GM21528 (cell line): ENCODE measurements at regions not wholly inside any gene's neighbourhood (a gene's known extent, or its start where the extent isn't known, plus 50 kb on each side); places are given as distances from the start of the nearest gene placed in this dataset.
"Not testable (repeated sequence)": the region's sequence is repeated elsewhere in the genome, so short reads cannot be mapped to it uniquely, and the experiment has no call there.

Experiments used
- ATAC-seq: cut with Tn5 transposase; IDR thresholded peaks from one replicate; pipeline ENCODE4 v1.9.1; 2021; ENCODE audit warnings: mild to moderate bottlenecking, moderate library complexity; ENCODE audit not compliant: unreplicated experiment, low FRiP score

DNA sequence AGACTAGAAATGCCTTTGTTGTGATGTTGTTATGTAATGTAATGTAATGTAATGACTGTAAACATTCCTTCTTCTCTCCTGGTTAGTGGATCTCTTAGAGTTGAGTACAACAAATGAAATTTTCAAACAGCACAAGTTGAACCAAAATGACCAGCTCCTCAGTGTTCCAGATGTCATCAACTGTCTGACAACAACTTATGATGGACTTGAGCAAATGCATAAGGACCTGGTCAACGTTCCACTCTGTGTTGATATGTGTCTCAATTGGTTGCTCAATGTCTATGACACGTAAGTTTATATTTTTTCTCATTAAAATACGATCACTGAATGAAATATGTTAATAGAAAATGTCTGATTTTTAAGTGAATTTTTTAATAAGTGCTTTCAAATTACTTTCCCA, 496.7 kb downstream of the UTRN start:
- no peak for ATAC-seq

DNA sequence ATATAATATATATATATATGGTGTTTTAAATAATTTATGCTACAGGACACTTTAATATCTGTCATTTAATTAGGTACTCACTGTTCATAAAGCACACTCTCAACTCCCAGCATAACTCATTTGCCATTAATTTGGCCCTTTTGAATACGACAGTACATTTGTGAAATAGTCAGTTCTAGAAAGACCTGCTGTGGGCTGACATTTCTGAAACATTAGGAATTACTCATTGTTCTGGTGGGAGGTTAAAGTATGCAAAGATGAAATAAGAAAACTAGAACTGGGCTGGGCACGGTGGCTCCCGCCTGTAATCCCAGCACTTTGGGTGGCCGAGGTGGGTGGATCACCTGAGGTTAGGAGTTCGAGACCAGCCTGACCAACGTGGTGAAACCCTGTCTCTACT, 497.5 kb downstream of the UTRN start:
- ATAC-seq = no peak

DNA sequence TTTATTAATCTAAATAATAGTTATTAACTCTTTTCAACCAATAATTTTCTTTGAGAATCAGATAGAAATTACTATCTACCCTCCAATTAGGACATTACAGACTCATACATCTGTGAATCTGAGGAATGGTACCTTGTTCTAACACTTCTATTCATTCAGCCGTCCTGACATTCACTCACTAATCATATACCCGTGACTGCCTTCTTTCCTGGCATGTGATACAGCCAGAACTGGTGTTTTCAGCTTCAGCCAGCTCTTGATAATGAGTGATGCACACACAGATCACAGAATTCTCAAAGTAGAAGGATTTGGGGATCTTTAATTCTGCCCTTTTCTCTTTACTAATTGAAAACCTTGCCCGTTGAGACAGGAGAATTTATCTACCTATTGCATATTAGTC, 499.9 kb downstream of the UTRN start:
- no peak for ATAC-seq

DNA sequence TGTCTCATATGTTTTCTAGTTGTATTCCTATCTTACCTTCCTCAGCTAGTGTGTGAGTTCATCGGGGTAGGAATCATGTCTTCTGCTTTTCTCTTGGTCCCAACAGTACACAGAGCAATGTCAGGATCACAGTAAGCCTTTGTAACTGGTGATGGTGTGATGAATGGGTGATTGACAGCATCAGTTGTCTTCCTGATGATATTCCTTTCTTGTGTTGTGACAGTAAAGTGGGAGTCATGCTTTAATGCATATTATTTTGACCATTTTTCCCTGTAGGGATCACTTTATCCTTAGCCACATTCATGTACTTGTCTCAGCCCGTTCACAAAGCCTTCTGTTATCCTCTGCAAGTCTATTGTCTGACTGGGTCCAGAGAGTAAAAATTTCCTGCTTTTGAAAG, 501.7 kb downstream of the UTRN start:
- ATAC-seq = no peak

DNA sequence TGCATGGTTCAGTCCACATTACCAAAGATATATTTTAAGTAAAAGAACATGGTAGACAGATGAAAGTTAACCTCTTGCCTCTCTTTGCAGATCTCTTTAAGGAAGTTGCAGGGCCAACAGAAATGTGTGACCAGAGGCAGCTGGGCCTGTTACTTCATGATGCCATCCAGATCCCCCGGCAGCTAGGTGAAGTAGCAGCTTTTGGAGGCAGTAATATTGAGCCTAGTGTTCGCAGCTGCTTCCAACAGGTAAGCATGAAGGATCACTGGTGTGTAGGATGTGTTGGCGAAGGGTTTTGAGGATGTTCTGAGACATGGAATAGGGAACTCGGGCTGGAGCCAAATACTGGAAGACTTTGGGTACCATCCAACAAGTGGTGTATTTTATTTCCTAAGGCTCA, 508.6 kb downstream of the UTRN start:
- no peak for ATAC-seq

DNA sequence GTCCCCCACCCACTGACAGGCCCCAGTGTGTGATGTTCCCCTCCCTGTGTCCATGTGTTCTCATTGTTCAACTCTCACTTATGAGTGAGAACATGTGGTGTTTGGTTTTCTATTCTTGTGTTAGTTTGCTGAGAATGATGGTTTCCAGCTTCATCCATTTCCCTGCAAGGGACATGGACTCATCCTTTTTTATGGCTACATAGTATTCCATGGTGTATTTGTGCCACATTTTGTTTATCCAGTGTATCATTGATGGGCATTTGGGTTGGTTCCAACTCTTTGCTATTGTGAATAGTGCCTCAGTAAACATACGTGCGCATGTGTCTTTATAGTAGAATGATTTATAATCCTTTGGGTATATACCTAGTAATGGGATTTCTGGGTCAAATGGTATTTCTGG, 509.9 kb downstream of the UTRN start:
- ATAC-seq = not testable (repeated sequence)

DNA sequence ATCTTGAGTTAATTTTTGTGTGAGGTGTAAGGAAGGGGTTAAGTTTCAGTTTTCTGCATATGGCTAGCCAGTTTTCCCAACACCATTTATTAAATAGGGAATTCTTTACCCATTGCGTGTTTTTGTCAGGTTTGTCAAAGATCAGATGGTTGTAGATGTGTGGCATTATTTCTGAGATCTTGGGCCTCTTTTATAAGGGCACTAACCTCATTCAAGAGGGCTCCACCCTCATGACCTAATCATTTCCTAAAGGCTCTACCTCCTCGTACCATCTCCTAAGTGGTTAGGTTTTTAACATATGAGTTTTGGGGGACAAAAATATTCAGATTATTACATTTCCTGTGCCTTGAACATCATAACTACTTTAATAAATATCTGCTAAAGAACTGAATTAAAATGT, 510.9 kb downstream of the UTRN start:
- ATAC-seq = no peak

DNA sequence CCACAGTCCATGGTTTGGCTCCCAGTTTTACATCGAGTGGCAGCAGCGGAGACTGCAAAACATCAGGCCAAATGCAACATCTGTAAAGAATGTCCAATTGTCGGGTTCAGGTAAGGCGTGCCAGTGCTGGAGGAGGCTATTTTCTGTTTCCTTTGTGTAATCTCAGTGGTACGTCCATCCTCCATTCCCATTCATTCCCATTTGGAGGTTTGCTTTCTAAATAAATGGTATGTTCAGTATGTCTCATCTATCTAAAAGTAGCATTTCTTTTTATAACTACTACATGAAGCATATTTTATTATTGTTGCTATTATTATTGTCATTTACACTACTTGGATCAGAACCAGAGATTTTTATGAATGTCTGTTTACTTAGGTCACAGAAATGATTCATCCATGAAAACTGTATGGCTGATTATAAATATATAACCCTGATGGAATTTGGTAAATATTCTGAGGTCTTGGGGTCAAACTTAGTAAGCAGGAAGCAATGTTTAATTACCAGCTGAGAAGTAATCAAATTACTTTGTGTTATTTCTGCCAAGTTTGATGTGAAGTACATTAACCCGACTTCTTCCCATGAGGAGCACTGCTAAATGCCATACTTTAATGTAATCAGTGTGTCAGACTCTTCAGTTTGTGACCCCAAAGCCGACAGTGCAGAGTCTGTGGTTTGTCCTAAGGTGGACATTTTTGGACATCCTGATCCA, 512.9 kb downstream of the UTRN start:
- no peak for ATAC-seq

DNA sequence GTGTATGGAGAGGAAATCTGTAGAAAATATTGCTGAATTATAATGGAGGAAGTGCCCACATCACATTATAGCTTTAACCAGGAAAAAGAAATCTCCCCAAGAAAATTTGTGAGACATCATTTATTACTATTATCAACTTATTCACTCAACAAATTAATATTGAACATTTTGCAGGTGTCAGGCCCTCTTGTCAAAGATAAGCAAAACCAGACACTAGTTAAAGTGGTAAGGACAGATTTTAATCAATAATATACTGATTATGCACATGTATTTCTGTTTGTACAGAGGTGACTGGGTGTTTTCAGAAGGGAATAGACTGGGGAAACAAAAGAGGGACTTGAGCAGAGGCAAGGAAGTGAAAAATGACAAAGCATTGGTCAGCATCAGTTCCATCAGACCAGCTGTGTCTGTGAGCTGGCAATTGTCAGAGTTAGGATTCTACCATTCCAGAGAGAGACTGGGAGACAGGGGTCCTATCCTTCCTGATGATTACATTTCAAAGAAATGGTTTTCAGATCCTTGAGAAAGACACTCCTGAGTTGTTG, 519.2 kb downstream of the UTRN start:
- no peak for ATAC-seq

DNA sequence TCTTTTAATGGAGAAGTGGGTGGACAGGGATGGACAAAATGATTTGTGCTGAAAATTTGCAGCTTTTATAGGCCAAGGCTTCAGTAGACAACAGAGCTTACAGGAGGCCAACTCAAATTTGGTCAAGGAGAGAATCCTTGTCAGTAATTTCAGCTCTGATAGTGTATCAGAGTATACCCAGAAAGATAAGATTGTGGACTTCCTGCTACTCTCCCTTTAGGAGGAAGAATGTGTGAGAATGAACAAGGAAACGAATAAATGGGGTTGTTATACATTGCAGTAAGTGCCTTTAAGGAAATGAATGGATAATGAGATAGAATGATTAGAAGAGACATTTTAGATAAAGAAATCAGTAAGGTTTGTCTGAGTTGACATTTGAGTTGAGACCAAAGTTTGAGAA, 519.9 kb downstream of the UTRN start:
- no peak for ATAC-seq

DNA sequence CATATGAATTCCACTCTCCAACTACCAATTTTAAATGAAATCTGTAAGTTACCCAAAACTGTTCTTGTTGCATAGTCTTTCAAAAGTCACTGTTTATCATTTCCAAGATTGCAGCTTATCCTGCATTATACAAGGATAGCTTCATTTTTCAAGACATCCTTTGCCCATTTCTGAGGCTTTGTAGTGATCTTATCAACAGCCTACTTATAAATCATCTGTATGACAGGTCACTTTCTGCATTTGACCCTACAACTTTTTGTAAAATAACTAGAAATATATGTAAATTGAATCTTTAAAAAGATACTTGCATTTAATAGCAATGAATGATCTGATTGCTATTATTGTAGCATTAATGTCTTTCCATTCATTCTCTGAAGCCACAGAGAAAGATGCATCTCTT, 521.1 kb downstream of the UTRN start:
- ATAC-seq = no peak

DNA sequence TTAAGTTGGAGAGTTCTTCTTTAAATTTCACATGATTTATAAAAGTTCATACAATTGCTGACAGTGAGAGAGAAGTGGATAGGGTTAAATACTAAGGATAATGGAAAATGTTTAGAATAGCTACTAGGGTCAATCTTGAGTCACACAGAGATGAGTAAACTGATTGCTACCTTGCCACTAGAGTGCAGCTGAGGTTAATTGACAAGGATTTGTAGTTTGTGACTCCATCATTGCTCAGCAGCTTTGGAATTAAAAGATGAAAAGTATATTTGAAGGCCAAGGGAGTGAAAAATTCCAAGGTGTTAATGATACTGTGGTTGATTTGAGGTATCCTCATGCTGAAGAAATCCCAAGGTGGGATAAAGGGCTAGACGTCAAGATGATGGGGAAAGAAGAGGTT, 524.0 kb downstream of the UTRN start:
- no peak for ATAC-seq

DNA sequence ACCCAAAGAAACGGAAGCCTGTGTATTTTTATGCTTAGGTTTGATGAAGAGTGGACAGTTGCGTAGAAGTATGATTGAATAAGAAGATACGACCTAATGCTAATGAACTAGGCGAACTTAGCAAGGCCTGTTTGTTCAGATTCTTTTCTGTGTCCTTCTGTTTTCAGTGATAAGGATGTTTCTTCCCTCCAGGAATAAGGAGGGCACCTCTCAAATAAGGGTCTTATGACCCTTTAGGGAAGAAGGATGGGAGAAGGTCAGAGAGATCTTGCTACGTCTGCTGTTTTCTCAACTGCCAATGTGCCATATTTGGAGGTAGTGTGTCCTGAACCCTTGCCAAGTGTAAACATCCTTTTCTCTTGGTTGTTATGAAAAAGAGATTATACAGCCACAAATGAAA, 524.8 kb downstream of the UTRN start:
- ATAC-seq = no peak

DNA sequence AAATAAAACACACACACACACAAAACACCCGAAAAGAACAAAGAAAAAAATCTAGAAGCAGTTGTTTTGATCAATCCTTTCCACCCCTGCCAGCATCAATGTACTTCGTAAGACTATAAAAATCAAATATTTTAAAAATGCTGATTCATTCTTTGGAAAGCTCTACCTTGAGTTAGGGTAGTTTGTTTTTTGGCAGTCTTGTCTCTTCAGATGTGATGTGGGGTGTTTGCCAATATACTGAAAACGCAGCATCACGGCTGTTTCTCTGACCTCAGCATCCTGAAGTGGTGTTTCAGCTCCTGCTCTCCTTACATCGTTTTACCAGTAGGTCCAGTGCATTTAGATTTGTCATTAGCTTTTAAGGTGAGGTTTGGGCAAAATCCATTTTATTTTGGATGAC, 526.0 kb downstream of the UTRN start:
- ATAC-seq = no peak

DNA sequence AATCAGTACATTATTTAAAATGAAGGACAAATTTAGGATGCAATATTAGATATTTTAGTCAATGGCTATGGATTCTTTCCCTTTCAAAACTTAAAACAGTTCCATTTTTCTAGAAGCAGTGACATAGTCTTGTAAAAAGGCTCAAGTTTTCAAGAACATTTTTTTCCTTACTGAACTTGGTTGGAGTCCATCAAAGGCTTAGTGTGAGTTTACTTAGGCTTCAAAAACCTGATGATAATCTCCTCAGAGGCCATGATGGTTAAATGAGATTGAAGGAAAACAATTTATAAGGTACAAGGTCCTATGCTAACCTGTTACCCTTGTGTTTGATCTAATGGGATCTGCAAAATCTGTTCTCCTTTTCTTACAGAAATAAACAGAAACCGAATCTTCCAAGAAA, 531.8 kb downstream of the UTRN start:
- no peak for ATAC-seq

DNA sequence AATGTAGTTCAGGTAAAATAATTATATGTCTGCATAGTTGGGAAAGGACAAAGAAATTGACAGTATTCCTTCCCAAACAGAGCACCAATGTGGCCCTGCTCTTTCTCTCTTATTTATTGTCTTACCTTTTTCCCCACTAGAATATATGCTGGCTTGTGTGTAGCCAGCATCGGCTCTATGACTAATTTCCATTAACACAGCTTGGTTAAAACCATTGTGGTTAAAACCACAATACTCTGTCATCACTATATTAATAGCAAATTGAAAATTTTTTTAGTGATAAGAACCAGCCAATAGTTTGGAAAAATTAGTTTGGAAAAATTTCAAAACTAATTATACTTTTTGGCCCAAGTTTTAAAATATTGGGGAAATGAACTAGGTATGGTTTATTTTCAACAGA, 535.1 kb downstream of the UTRN start:
- no peak for ATAC-seq

DNA sequence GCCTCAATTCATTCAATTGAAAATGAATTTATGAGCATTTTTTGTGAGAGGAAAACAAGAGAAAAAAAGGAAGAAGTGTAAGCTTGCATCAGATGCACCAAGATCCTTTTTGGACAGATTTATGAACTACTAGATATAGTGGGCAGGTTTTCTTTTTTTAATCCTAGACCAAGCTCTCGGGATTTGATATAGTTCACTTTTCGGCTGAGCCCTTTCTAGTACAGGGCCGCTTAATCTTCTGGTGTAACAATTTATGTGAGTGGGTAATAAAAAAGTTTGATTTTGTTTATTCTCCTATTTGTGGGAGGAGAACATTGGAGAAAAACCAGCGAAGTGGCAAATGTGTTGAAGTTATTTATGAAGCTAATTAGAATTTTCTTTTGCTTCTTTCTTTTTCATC, 538.0 kb downstream of the UTRN start:
- ATAC-seq = no peak

DNA sequence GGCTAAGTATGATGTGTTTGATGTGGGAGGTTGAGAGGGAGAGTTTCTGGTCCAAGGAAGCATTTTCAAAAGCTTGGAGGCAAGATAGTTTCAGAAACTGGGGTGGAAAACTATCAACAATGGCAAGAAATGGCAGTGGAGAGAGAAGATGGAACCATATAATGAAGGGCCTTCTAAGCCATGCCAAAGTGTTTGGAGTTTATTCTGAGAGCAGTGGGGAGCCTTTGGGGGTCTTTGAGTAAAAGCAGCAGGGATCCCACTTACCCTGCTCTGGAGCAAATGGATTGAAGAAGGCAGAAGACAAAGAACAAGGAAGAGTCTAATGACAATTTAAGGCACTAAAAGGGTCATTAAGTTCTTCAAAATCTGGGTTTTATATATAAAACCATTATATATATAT, 538.9 kb downstream of the UTRN start:
- ATAC-seq = no peak

DNA sequence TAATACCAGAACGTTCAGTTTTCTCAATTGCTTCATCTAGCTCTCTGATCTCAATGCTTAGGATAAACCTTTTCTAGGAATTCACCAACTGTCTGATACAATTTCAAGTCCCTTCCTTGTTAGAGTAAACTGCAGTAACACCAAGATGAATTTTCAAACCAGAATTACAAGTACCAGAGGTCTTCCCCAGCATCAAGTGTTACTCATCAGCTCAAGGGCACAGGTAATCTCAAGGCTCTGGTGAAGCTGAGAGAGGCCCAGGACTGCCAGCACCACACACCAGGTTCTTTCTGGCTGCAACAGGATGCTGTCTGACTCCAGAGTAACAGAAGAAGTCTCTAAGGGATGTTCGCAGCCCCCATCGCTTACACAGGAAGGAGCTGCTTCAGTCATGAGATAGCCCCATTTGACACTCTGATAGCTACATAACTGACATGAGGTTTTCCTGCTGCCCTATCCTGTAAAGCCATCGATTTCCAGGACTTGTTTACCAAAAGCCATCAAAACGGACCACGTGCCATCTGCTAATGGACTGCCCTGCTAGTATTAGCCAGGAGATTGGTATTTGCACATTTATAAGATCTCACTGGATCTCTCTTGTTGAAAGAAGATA, 549.4 kb downstream of the UTRN start:
- ATAC-seq = no peak

DNA sequence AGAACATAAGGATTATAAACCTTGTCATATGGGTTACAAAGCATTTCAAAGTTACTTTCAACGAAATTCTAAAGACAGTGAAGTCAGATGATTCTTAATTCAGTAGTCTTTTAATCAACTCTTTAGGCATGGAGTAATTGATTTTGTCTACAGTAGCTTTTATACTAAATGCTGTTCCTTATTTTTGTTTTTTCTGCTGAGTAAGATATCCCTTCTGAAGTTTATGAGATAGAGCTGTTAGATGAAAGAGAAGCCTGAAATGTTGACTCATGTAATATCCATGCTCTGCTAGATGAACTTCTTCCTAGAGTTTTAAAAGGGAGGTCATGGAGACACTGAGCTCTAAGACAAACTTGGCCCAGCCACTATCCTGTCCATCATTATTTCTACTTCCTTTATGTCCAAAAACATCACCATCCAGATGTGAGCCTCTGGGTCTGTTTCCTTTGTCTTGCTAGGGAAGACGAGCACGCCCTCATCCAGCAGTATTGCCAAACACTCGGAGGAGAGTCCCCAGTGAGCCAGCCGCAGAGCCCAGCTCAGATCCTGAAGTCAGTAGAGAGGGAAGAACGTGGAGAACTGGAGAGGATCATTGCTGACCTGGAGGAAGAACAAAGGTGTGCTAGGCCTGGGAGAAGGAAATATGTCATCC, 550.3 kb downstream of the UTRN start:
- no peak for ATAC-seq

DNA sequence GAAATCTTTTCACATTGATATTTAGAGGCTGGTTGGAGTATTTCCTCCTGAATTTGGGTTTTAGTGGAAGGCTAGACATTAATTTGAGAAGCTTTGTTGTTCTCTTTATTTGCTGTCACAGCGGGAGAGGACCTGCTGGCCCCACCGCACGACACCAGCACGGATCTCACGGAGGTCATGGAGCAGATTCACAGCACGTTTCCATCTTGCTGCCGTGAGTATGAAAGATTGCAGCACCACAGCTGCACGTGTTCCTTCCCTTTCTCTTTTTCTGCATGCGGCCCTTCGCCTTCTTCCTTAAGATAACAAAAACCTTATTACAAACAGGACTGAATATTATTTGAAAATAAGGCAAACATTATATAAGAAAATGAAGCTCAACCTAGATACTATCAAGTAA, 555.5 kb downstream of the UTRN start:
- no peak for ATAC-seq

DNA sequence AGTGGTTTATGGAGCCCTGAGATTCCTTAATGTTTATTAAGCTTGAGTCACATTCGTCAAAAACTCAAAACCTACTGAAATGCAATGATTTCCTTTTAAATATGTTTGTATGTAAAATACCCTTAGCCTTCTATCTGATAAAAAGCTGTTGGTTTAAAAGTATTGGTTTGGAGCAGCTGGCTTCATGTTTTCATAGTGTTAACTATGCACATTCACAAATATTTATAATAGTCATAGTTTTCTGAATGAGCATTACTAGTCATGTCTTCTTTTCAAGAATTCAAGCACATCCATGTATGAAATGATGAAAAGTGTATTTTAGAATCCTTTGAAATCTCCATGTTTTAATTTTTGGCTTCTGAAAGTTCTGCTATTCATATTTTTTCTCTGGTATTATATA, 558.6 kb downstream of the UTRN start:
- ATAC-seq = no peak
